ENCODE measurements at regions not wholly inside any gene's neighbourhood (a gene's known extent, or its start where the extent isn't known, plus 50 kb on each side); places are given as distances from the start of the nearest gene placed in this dataset.

DNA sequence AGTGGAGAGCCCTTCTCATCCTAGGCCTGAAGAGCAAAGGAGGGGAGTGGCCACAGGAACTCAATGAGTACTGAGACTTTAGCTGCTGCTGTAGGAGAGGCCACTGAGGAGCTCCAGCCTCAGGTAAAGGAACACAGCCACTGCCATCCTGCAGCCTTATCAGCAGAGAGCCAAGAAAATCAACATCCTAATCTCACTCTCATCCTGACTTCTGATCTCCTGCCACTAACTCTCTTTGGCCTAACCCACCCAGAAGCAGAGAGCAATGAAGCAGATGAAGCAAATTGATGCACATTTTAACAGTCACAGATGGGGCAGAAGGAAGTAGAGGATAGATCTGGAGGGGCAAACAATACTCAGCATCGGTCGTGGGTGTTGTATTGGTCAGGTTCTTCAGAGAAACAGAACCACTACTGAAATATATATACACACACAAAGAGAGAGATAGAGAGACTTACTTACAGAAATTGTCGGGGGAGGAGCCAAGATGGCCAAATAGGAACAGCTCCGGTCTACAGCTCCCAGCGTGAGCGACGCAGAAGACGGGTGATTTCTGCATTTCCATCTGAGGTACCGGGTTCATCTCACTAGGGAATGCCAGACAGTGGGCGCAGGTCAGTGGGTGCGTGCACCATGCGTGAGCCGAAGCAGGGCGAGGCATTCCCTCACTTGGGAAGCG, 297.6 kb downstream of the MTERF1 start (continued):
- TF ChIP-seq GABPB2 (CRISPR knock-in tag; conservative IDR thresholded peaks at IDR 0.05) (no peak), EHMT2 (IDR thresholded peaks at IDR 0.05) (no peak), NRF1 (conservative IDR thresholded peaks at IDR 0.05 in 1 of 2, IDR thresholded peaks at IDR 0.05 in 1 of 2) (peak; percentile 27 to 30; a peak in 2 of 4 replicates), L3MBTL2 (IDR thresholded peaks at IDR 0.05) (peak; percentile 66), BRCA1 (IDR thresholded peaks at IDR 0.05) (no peak), BRCA1 (CRISPR knock-in tag; IDR thresholded peaks at IDR 0.05) (no peak), ZBTB17 (CRISPR knock-in tag; IDR thresholded peaks at IDR 0.05) (no peak), DPF2 (IDR thresholded peaks at IDR 0.05) (peak; percentile 47; the same call in 1 of the 2 replicates), LCOR (CRISPR knock-in tag; IDR thresholded peaks at IDR 0.05) (peak; percentile 32; the same call in 1 of the 2 replicates), NBN (IDR thresholded peaks at IDR 0.05; ENCODE audit: low read depth) (peak; percentile 36; the same call in 1 of the 2 replicates), PTTG1 (tag; IDR thresholded peaks at IDR 0.05; ENCODE audit: low read depth) (no peak), MCM3 (IDR thresholded peaks at IDR 0.05) (no peak)
- TF ChIP-seq, protein P1, sequence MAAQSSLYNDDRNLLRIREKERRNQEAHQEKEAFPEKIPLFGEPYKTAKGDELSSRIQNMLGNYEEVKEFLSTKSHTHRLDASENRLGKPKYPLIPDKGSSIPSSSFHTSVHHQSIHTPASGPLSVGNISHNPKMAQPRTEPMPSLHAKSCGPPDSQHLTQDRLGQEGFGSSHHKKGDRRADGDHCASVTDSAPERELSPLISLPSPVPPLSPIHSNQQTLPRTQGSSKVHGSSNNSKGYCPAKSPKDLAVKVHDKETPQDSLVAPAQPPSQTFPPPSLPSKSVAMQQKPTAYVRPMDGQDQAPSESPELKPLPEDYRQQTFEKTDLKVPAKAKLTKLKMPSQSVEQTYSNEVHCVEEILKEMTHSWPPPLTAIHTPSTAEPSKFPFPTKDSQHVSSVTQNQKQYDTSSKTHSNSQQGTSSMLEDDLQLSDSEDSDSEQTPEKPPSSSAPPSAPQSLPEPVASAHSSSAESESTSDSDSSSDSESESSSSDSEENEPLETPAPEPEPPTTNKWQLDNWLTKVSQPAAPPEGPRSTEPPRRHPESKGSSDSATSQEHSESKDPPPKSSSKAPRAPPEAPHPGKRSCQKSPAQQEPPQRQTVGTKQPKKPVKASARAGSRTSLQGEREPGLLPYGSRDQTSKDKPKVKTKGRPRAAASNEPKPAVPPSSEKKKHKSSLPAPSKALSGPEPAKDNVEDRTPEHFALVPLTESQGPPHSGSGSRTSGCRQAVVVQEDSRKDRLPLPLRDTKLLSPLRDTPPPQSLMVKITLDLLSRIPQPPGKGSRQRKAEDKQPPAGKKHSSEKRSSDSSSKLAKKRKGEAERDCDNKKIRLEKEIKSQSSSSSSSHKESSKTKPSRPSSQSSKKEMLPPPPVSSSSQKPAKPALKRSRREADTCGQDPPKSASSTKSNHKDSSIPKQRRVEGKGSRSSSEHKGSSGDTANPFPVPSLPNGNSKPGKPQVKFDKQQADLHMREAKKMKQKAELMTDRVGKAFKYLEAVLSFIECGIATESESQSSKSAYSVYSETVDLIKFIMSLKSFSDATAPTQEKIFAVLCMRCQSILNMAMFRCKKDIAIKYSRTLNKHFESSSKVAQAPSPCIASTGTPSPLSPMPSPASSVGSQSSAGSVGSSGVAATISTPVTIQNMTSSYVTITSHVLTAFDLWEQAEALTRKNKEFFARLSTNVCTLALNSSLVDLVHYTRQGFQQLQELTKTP (IDR thresholded peaks at IDR 0.05; ENCODE audit: low read depth in 1 of 2, partially characterized antibody in 2 of 2): peak in 1 of 2 experiments; percentile 25
- TF ChIP-seq, protein P2, sequence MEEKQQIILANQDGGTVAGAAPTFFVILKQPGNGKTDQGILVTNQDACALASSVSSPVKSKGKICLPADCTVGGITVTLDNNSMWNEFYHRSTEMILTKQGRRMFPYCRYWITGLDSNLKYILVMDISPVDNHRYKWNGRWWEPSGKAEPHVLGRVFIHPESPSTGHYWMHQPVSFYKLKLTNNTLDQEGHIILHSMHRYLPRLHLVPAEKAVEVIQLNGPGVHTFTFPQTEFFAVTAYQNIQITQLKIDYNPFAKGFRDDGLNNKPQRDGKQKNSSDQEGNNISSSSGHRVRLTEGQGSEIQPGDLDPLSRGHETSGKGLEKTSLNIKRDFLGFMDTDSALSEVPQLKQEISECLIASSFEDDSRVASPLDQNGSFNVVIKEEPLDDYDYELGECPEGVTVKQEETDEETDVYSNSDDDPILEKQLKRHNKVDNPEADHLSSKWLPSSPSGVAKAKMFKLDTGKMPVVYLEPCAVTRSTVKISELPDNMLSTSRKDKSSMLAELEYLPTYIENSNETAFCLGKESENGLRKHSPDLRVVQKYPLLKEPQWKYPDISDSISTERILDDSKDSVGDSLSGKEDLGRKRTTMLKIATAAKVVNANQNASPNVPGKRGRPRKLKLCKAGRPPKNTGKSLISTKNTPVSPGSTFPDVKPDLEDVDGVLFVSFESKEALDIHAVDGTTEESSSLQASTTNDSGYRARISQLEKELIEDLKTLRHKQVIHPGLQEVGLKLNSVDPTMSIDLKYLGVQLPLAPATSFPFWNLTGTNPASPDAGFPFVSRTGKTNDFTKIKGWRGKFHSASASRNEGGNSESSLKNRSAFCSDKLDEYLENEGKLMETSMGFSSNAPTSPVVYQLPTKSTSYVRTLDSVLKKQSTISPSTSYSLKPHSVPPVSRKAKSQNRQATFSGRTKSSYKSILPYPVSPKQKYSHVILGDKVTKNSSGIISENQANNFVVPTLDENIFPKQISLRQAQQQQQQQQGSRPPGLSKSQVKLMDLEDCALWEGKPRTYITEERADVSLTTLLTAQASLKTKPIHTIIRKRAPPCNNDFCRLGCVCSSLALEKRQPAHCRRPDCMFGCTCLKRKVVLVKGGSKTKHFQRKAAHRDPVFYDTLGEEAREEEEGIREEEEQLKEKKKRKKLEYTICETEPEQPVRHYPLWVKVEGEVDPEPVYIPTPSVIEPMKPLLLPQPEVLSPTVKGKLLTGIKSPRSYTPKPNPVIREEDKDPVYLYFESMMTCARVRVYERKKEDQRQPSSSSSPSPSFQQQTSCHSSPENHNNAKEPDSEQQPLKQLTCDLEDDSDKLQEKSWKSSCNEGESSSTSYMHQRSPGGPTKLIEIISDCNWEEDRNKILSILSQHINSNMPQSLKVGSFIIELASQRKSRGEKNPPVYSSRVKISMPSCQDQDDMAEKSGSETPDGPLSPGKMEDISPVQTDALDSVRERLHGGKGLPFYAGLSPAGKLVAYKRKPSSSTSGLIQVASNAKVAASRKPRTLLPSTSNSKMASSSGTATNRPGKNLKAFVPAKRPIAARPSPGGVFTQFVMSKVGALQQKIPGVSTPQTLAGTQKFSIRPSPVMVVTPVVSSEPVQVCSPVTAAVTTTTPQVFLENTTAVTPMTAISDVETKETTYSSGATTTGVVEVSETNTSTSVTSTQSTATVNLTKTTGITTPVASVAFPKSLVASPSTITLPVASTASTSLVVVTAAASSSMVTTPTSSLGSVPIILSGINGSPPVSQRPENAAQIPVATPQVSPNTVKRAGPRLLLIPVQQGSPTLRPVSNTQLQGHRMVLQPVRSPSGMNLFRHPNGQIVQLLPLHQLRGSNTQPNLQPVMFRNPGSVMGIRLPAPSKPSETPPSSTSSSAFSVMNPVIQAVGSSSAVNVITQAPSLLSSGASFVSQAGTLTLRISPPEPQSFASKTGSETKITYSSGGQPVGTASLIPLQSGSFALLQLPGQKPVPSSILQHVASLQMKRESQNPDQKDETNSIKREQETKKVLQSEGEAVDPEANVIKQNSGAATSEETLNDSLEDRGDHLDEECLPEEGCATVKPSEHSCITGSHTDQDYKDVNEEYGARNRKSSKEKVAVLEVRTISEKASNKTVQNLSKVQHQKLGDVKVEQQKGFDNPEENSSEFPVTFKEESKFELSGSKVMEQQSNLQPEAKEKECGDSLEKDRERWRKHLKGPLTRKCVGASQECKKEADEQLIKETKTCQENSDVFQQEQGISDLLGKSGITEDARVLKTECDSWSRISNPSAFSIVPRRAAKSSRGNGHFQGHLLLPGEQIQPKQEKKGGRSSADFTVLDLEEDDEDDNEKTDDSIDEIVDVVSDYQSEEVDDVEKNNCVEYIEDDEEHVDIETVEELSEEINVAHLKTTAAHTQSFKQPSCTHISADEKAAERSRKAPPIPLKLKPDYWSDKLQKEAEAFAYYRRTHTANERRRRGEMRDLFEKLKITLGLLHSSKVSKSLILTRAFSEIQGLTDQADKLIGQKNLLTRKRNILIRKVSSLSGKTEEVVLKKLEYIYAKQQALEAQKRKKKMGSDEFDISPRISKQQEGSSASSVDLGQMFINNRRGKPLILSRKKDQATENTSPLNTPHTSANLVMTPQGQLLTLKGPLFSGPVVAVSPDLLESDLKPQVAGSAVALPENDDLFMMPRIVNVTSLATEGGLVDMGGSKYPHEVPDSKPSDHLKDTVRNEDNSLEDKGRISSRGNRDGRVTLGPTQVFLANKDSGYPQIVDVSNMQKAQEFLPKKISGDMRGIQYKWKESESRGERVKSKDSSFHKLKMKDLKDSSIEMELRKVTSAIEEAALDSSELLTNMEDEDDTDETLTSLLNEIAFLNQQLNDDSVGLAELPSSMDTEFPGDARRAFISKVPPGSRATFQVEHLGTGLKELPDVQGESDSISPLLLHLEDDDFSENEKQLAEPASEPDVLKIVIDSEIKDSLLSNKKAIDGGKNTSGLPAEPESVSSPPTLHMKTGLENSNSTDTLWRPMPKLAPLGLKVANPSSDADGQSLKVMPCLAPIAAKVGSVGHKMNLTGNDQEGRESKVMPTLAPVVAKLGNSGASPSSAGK (IDR thresholded peaks at IDR 0.05): peak; percentile 48; the same call in 1 of the 2 replicates
